HG02884 (cell line): ENCODE measurements at regions not wholly inside any gene's neighbourhood (a gene's known extent, or its start where the extent isn't known, plus 50 kb on each side); places are given as distances from the start of the nearest gene placed in this dataset.

Source experiments
- ATAC-seq: cut with Tn5 transposase; IDR thresholded peaks from one replicate; pipeline ENCODE4 v1.9.1; 2021; ENCODE audit warnings: mild to moderate bottlenecking, moderate library complexity; ENCODE audit not compliant: unreplicated experiment

GRCh38 chr4:79088946-79089691 lies 149.9 kb upstream of the PAQR3 start:
- ATAC-seq: no peak

DNA sequence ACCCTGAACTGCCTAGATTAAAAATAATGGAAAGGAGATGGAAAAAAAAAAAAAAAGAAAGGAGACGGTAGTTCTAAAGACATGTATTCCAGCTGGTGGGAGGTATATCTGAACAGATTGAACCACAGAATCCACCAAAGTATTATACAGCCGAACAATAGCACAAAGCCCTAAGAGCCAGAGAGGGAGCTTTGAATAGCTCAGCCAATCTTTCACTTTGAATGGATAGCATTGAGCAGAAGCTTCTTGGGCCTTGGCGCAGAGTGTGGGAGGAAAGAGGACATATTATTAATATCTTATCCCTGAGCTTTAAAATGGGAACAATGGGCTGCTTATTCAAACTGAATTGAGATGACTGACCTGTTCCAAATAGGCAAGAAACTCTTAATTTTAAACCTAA lies 147.8 kb upstream of the PAQR3 start:
- no peak for ATAC-seq

DNA sequence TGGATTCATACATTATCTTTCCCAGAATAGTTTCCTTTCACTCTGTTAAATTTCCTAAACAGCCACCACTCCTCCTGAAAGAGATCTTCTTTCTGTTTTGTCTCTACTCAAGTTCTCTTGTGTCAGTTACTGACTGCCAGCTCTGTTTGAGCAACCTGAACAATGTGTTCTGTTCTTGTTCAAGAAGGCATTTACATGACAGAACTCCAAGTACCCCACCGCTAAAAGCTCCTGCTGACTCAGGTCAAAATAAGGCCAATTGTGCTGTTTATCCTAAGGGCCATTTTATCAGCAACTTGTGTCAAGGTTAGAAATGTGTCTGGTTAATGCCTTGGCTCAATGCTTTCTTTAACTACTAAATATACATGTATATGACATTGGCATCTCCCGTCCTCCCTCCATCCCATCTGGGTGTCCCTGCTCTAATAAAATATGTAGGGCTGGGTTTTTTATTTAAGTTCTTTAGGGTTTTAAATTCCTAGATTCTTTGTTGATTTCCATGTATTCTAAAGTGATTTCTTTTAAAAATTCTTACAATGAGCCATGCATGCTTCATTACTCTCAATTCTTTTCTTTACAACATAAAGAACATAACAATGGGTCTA lies 144.3 kb upstream of the PAQR3 start:
- no peak for ATAC-seq

- ATAC-seq: no peak
These were observed 143.8 kb upstream of the PAQR3 start for GRCh38 chr4:79082997-79083396.

GRCh38 chr4:79081973-79082372 lies 142.7 kb upstream of the PAQR3 start:
- ATAC-seq: no peak

DNA sequence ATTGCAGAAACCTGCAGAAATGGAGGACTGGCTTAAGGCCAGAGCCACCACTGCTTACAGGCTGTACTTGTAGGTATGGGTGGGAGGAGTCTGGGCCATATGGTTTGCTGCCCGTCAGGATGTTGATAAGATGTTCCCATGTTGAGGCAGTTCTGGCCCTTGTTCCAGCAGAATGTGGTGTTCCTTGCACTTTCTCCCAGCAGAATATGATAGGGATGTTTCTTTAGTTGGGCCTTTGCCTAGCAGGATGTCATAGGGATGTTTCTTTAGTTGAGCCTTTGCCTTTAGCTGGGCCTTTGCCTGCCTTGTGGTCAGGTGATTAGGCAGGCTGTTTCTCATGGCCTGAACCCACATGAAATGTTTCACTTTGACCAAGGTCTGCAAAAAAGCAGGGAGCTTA lies 139.1 kb upstream of the PAQR3 start:
- ATAC-seq: no peak

- no peak for ATAC-seq
These were observed 134.8 kb upstream of the PAQR3 start for GRCh38 chr4:79074040-79074439.

DNA sequence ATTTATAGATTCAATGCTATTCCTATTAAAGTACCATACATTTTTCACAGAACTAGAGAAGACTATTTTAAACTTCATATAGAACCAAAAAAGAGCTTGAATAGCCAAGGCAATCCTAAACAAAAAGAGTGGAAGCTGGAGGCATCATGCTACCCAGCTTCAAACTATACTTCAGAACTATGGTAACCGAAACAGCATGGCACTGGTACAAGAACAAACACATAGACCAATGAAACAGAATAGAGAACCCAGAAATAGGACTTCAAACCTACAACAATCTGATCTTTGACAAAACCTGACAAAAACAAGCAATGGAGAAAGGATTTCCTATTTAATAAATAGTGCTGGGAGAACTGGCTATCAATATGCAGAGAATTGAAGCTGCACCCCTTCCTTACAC lies 134.2 kb upstream of the PAQR3 start:
- ATAC-seq: no peak

DNA sequence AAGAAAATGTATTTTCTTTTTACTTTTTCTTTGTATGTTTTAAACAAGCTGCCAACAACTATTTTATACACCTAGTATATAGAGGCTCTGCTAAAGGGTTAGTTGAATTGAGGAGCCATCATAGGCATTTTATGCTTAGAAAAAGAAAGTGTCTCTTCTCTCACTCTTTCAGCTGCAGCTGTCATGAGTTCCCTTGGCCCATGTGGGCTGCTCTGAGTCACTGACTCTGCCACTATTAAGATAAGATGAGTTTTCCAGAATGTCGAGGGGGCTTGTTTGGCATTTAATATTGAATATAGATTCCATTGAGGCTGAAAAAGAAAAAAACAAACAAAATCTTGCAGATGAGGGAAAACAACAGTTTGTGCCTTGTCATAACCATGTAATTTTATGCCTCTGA lies 126.0 kb upstream of the PAQR3 start:
- ATAC-seq: no peak

DNA sequence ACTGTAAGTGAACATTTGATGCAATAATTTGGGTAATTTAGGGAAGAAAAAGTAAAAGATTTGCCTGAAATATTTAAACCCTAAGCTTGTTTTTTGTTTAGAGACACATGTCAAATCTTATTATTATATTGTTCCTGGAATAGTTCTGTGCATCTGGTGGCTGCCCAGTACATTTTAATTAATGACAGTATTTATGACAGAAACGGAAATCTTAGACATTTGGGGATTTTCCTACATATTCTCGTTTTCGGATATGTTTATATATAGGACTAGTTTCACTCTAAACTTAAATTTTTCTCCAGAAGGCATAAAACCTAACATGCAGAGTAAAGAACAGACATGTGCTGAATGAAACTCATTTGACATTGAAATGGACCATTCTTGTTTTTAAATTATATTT lies 125.6 kb upstream of the PAQR3 start:
- no peak for ATAC-seq

DNA sequence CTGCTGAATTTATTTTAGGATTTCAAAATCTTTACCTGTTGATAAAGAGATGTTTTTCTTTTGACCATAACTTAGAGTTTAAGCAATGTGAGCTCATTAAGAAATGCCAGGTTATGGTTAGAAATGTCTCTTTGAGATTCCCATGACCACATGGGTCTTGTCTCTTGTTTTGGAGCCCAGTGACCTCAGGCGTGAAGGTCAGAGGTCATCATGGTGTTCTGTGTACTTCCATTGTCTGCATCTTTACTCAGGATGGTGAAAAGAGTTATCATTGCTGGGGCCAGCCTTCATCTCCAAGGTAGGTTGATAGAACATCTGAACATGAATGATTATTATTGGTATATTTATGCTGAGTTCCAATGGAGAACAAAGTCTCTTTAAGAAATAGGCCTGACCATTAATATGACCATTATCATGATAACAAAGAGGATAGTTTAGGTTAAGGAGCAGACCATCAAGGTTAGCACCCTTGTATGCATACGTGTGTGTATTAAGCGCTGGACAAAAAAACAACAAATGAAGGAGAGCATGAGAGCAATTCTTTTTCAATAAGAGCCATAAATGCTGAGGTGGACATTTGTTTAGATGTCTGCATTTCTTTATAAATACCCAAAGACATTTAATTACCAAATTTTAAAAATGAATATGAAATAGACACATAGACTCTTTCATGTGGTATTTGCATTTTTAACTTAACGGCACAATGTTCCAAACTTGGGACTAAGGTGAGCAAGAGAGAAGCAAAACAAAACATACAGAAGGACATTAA lies 120.6 kb upstream of the PAQR3 start:
- no peak for ATAC-seq

DNA sequence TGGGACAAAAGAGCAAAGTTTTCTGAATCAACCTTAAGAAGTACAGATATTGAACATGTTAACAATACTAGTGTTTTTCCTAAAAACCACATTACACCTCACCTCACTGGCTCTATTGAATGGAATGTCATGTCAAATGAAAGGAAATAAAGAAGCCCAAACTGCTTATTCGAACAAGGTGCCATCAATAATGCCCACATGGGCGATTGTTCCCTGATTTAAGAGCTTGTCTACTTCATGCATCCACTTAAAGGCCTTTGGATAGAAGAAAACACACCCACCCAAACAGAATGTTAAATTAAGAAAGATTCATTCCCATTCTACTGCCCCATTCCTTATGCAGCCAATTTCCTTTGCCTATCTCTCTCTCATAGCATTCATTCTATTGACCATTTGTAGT lies 118.5 kb upstream of the PAQR3 start:
- ATAC-seq: no peak

DNA sequence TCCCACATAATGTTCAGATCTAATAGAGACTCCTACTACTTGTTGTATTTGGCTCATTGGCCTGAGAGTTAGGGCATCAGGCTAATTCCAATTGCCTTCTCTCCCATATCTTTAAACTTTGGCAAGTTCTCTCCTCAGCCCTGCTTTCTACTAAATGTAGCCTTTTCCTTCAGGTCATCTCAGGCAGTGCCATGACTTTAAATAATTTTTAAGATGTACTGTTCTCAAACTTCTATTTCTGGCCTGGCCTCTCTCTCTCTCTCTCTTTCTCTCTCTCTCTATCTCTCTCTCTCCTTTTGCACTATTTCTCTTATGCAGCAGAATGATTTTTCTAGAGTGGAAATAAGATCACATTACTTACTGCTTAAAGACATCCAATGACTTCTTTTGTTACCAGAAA lies 114.5 kb upstream of the PAQR3 start:
- no peak for ATAC-seq

DNA sequence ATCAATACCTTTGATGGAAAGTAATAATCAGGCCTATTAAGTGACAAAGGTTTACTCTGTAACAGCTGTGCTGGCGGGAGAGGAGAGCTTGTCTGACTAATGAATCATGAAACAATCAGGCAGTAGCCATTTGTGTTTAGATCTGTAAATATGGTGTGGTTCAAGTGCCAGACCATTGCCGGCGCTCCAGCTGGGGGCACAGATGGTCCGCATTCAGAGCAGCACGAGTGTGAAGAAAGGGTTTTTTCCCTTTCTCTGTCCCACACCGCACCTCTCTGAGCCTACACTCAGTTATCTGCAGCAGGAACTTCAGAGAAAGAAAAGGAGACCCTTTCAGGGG lies 111.3 kb upstream of the PAQR3 start:
- no peak for ATAC-seq

- ATAC-seq: no peak
These were observed 110.8 kb upstream of the PAQR3 start for GRCh38 chr4:79049840-79050540.

DNA sequence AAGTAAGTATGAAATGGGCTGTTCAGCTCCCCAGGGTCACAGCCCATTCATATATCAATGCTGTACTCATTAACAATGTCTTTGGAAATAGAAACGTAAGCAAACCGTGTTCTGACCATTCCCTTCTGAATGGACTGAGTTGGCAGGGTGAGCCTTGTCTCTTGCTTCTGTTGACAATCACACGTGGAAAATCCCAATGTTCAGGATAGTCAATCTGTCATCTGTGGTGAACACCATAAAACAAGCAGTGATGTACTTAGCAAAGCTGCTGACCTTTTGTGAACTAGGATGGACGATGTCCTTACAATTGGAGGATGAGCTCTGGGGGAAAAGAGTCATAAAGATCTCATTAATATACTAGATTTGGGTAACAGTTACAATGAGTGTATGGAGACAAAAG lies 109.6 kb upstream of the PAQR3 start:
- no peak for ATAC-seq

DNA sequence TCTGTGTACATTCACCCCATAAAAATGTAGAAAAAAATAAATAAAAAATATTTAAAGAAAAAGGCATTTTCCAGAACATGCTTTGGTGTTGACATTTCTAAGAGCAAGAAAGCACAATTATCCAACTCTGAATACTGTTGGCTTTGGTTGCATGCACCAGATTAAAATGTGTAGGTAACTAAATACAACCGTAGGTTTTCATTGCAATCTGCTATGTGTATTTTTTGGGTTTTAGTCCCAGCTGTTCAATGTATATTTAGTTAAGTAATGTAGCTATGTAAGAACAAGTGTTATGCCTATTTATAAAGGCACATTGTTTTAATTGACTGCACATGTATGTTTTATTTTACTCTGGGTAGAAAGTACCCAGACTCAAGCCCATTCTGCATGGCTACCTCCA lies 108.1 kb upstream of the PAQR3 start:
- no peak for ATAC-seq

GRCh38 chr4:79046016-79046592 lies 106.9 kb upstream of the PAQR3 start:
- ATAC-seq: no peak

DNA sequence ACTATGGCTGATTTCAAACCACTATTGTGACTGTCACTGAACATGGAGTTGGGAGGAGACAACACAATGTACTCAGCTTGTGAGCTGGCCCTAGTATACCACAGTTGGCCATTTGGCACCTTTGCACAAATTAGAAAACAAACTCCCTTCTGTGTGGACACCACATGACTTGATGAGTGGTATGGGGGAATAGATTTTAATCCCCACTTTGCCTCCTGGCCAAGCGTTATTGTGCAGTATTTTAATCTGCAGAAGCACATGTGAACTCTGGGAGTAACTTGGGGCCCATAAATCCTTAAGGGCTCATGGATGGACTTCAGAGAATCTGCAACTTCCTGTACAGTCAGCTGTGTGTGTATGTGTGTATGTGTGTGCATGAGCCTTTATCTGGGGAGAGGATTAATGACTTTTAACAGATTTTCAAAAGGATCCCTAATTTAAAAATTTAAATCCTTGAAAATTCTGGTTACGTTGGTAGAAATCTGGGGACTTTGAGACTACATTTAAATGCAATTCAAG lies 105.0 kb upstream of the PAQR3 start:
- ATAC-seq: no peak

GRCh38 chr4:79043138-79043537 lies 103.9 kb upstream of the PAQR3 start:
- no peak for ATAC-seq

DNA sequence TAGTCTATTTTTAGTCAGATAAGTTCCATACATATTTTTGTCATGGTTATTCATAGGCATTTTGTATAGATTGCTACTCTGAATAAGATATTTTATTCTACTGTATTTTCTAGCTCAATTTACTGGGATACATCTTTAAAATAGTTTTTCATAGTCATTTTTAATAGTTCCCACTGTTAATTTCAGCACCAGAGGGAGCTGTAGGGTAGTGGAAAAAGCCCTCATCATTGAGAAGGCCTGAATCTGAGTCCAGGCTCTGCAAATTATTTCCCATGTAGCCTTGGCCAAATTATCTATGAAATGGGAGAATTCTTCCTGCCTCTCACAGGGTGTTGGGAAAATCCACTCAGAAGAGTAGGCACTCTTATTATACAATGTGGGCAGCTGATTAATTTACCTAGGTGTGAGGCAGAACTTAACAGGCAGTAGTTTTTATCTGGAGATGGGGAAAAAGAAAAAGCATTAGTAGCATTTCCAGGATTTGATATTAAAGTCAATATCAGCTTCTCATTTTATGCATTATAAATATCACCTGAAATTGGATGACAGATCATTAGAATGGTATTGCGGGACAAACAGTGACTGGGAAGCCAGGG lies 102.9 kb upstream of the PAQR3 start:
- ATAC-seq: no peak
